ENCODE measurements at regions not wholly inside any gene's neighbourhood (a gene's known extent, or its start where the extent isn't known, plus 50 kb on each side); places are given as distances from the start of the nearest gene placed in this dataset.

GRCh38 chr17:5862395-5862794 is 207.8 kb upstream of the WSCD1 start:
- H3K27me3 ChIP-seq (ENCODE audit: control insufficient read depth, insufficient read depth, low read length) = no peaks in the 10 kb centered on the region
- H3K9me3 ChIP-seq (ENCODE audit: control insufficient read depth, insufficient read depth, low read length) = no peaks in the 10 kb centered on the region
- H3K4me3 ChIP-seq (ENCODE audit: low read depth, low read length) = no peak overlapping the region
- DNase-seq (ENCODE audit: low read depth in 4 of 6, low spot score in 6 of 6) = peak in 2 of 6 donors; percentile 41 to 61
- no peaks in the 10 kb centered on the region for H3K4me1 ChIP-seq (ENCODE audit: control insufficient read depth, insufficient read depth, low read length)
- no peak overlapping the region for H3K27ac ChIP-seq (ENCODE audit: low read depth, low read length)
- H3K36me3 ChIP-seq (ENCODE audit: control insufficient read depth, insufficient read depth, low read length) = no peaks in the 10 kb centered on the region

GRCh38 chr17:5864741-5865657 is 205.2 kb upstream of the WSCD1 start:
- Histone ChIP-seq H3K27me3 (ENCODE audit: control insufficient read depth, insufficient read depth, low read length) (no peaks in the 10 kb centered on the region), H3K9me3 (ENCODE audit: control insufficient read depth, insufficient read depth, low read length) (no peaks in the 10 kb centered on the region), H3K27ac (ENCODE audit: low read depth, low read length) (no peak overlapping the region), H3K4me3 (ENCODE audit: low read depth, low read length) (no peak overlapping the region), H3K4me1 (ENCODE audit: control insufficient read depth, insufficient read depth, low read length) (peaks cover 4% of the 10 kb centered on the region), H3K36me3 (ENCODE audit: control insufficient read depth, insufficient read depth, low read length) (no peaks in the 10 kb centered on the region)
- peak in 1 of 6 donors; percentile 39 for DNase-seq (ENCODE audit: low read depth in 4 of 6, low spot score in 6 of 6)
- WGBS (ENCODE audit: insufficient coverage) = 82% methylated on average over 4 of the region's 9 CpGs

GRCh38 chr17:5866978-5867377 is 203.2 kb upstream of the WSCD1 start:
- H3K4me3 ChIP-seq (ENCODE audit: low read depth, low read length) = no peak overlapping the region
- H3K9me3 ChIP-seq (ENCODE audit: control insufficient read depth, insufficient read depth, low read length) = no peaks in the 10 kb centered on the region
- H3K36me3 ChIP-seq (ENCODE audit: control insufficient read depth, insufficient read depth, low read length) = no peaks in the 10 kb centered on the region
- WGBS (ENCODE audit: insufficient coverage) = 70% methylated on average over 4 of the region's 4 CpGs
- H3K27ac ChIP-seq (ENCODE audit: low read depth, low read length) = no peak overlapping the region
- no peaks in the 10 kb centered on the region for H3K27me3 ChIP-seq (ENCODE audit: control insufficient read depth, insufficient read depth, low read length)
- DNase-seq (ENCODE audit: low read depth in 4 of 6, low spot score in 6 of 6) = no peak
- H3K4me1 ChIP-seq (ENCODE audit: control insufficient read depth, insufficient read depth, low read length) = peaks cover 4% of the 10 kb centered on the region

- DNase-seq (ENCODE audit: low read depth in 4 of 6, low spot score in 6 of 6) = peak in 2 of 6 donors; percentile 23 to 71
- no peaks in the 10 kb centered on the region for H3K9me3 ChIP-seq (ENCODE audit: control insufficient read depth, insufficient read depth, low read length)
- no peaks in the 10 kb centered on the region for H3K27me3 ChIP-seq (ENCODE audit: control insufficient read depth, insufficient read depth, low read length)
- H3K4me1 ChIP-seq (ENCODE audit: control insufficient read depth, insufficient read depth, low read length) = peaks cover 6% of the 10 kb centered on the region
- no peak overlapping the region for H3K4me3 ChIP-seq (ENCODE audit: low read depth, low read length)
- H3K36me3 ChIP-seq (ENCODE audit: control insufficient read depth, insufficient read depth, low read length) = no peaks in the 10 kb centered on the region
- 24% methylated on average over 4 of the region's 12 CpGs for WGBS (ENCODE audit: insufficient coverage)
- no peak overlapping the region for H3K27ac ChIP-seq (ENCODE audit: low read depth, low read length)
These were observed 201.0 kb upstream of the WSCD1 start for GRCh38 chr17:5869041-5869745.

- Histone ChIP-seq H3K27ac (ENCODE audit: low read depth, low read length) (no peak overlapping the region), H3K36me3 (ENCODE audit: control insufficient read depth, insufficient read depth, low read length) (no peaks in the 10 kb centered on the region), H3K27me3 (ENCODE audit: control insufficient read depth, insufficient read depth, low read length) (no peaks in the 10 kb centered on the region), H3K4me3 (ENCODE audit: low read depth, low read length) (no peak overlapping the region), H3K4me1 (ENCODE audit: control insufficient read depth, insufficient read depth, low read length) (peaks cover 18% of the 10 kb centered on the region), H3K9me3 (ENCODE audit: control insufficient read depth, insufficient read depth, low read length) (no peaks in the 10 kb centered on the region)
- 94% methylated on average over 4 of the region's 6 CpGs for whole genome bisulfite sequencing (ENCODE audit: insufficient coverage)
- peak in 1 of 6 donors; percentile 45 for DNase-seq (ENCODE audit: low read depth in 4 of 6, low spot score in 6 of 6)
These were observed 199.8 kb upstream of the WSCD1 start for GRCh38 chr17:5870231-5870953.

GRCh38 chr17:5871666-5872065 is 198.5 kb upstream of the WSCD1 start:
- DNase-seq (ENCODE audit: low read depth in 4 of 6, low spot score in 6 of 6) = no peak

GRCh38 chr17:5872831-5873230 is 197.3 kb upstream of the WSCD1 start:
- H3K27me3 ChIP-seq (ENCODE audit: control insufficient read depth, insufficient read depth, low read length) = no peaks in the 10 kb centered on the region
- H3K4me1 ChIP-seq (ENCODE audit: control insufficient read depth, insufficient read depth, low read length) = peaks cover 21% of the 10 kb centered on the region
- H3K9me3 ChIP-seq (ENCODE audit: control insufficient read depth, insufficient read depth, low read length) = no peaks in the 10 kb centered on the region
- no peak overlapping the region for H3K4me3 ChIP-seq (ENCODE audit: low read depth, low read length)
- no peak overlapping the region for H3K27ac ChIP-seq (ENCODE audit: low read depth, low read length)
- H3K36me3 ChIP-seq (ENCODE audit: control insufficient read depth, insufficient read depth, low read length) = no peaks in the 10 kb centered on the region
- DNase-seq (ENCODE audit: low read depth in 4 of 6, low spot score in 6 of 6) = no peak
- WGBS (ENCODE audit: insufficient coverage) = 87% methylated on average over 2 of the region's 9 CpGs

More at GRCh38 chr17:5871666-5872065, 198.5 kb upstream of the WSCD1 start:
- H3K4me3 ChIP-seq (ENCODE audit: low read depth, low read length) = no peak overlapping the region
- no peak overlapping the region for H3K27ac ChIP-seq (ENCODE audit: low read depth, low read length)
- WGBS (ENCODE audit: insufficient coverage) = 99% methylated on average over 8 of the region's 10 CpGs
- no peaks in the 10 kb centered on the region for H3K9me3 ChIP-seq (ENCODE audit: control insufficient read depth, insufficient read depth, low read length)
- H3K4me1 ChIP-seq (ENCODE audit: control insufficient read depth, insufficient read depth, low read length) = peaks cover 18% of the 10 kb centered on the region
- H3K27me3 ChIP-seq (ENCODE audit: control insufficient read depth, insufficient read depth, low read length) = no peaks in the 10 kb centered on the region
- no peaks in the 10 kb centered on the region for H3K36me3 ChIP-seq (ENCODE audit: control insufficient read depth, insufficient read depth, low read length)

- Histone ChIP-seq H3K4me1 (ENCODE audit: control insufficient read depth, insufficient read depth, low read length) (peaks cover 28% of the 10 kb centered on the region), H3K4me3 (ENCODE audit: low read depth, low read length) (no peak overlapping the region), H3K36me3 (ENCODE audit: control insufficient read depth, insufficient read depth, low read length) (no peaks in the 10 kb centered on the region), H3K27ac (ENCODE audit: low read depth, low read length) (no peak overlapping the region), H3K27me3 (ENCODE audit: control insufficient read depth, insufficient read depth, low read length) (no peaks in the 10 kb centered on the region), H3K9me3 (ENCODE audit: control insufficient read depth, insufficient read depth, low read length) (no peaks in the 10 kb centered on the region)
- no peak for DNase-seq (ENCODE audit: low read depth in 4 of 6, low spot score in 6 of 6)
- 100% methylated on average over 3 of the region's 4 CpGs for WGBS (ENCODE audit: insufficient coverage)
These were observed 196.4 kb upstream of the WSCD1 start for GRCh38 chr17:5873781-5874180.

GRCh38 chr17:5874486-5874885 is 195.7 kb upstream of the WSCD1 start:
- H3K27ac ChIP-seq (ENCODE audit: low read depth, low read length) = no peak overlapping the region
- H3K9me3 ChIP-seq (ENCODE audit: control insufficient read depth, insufficient read depth, low read length) = no peaks in the 10 kb centered on the region
- DNase-seq (ENCODE audit: low read depth in 4 of 6, low spot score in 6 of 6) = peak in 2 of 6 donors; percentile 59 to 83
- no peaks in the 10 kb centered on the region for H3K36me3 ChIP-seq (ENCODE audit: control insufficient read depth, insufficient read depth, low read length)
- WGBS (ENCODE audit: insufficient coverage) = 46% methylated on average over 5 of the region's 6 CpGs
- no peak overlapping the region for H3K4me3 ChIP-seq (ENCODE audit: low read depth, low read length)
- peaks cover 24% of the 10 kb centered on the region for H3K4me1 ChIP-seq (ENCODE audit: control insufficient read depth, insufficient read depth, low read length)
- no peaks in the 10 kb centered on the region for H3K27me3 ChIP-seq (ENCODE audit: control insufficient read depth, insufficient read depth, low read length)

Data from spinal cord (tissue), 9 donors.